NT2/D1 (cell line): ENCODE measurements at regions not wholly inside any gene's neighbourhood (a gene's known extent, or its start where the extent isn't known, plus 50 kb on each side); places are given as distances from the start of the nearest gene placed in this dataset.

Experiments
- SUZ12 ChIP-seq: IDR thresholded peaks from 2 replicates; pipeline ENCODE4 v1.6.1; 2011; ENCODE audit not compliant: insufficient read length, insufficient read depth; ENCODE audit errors: extremely low read depth
- YY1 ChIP-seq: IDR thresholded peaks from 2 replicates; pipeline ENCODE4 v1.6.1; 2011; ENCODE audit not compliant: insufficient read length, insufficient read depth
- ZNF274 ChIP-seq: IDR thresholded peaks from 2 replicates; pipeline ENCODE4 v1.6.1; 2011; ENCODE audit warnings: mild to moderate bottlenecking, low read depth, low read length

DNA sequence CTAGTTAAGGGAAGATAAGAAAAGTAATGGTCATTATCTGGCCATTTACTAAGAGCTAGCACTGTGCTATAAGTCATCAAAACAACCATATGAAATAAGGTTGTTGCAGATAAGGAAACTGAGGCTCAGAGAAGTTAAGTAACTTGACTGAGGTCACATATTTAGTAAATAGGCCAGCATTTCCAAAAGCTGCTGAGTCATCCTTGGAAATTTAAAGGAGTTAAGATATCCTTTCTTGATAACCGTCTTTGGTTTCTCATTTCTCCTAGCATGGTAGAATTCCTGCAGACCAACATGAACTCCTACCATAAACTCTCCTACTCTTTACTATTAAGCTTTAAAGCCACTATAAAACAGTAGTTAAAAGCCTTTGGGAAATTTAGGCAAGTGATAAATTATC, 85.0 kb upstream of the PDZRN3 start:
- TF ChIP-seq YY1 (no peak), ZNF274 (no peak), SUZ12 (no peak)
